CD4-positive, alpha-beta T cell treated with Interleukin-12 subunit alpha and Interleukin-12 subunit beta, for 1 hour (primary cell): ENCODE measurements at regions not wholly inside any gene's neighbourhood (a gene's known extent, or its start where the extent isn't known, plus 50 kb on each side); places are given as distances from the start of the nearest gene placed in this dataset.

ENCODE experiments used
- DNase-seq: peaks from one replicate; pipeline ENCODE4 v3.0.0-alpha.2; 2020

- DNase-seq: no peak
These were observed 1345.6 kb downstream of the NSUN3 start for GRCh38 chr3:95408464-95408862.

- no peak for DNase-seq
These were observed 1355.4 kb downstream of the NSUN3 start for GRCh38 chr3:95418251-95418650.

- no peak for DNase-seq
These were observed 1361.4 kb downstream of the NSUN3 start for GRCh38 chr3:95424279-95424678.

- DNase-seq: no peak
These were observed 1371.6 kb downstream of the NSUN3 start for GRCh38 chr3:95434491-95434890.

- no peak for DNase-seq
These were observed 1374.5 kb downstream of the NSUN3 start for GRCh38 chr3:95437409-95437808.

- DNase-seq: no peak
These were observed 1375.4 kb downstream of the NSUN3 start for GRCh38 chr3:95438274-95438673.

DNA sequence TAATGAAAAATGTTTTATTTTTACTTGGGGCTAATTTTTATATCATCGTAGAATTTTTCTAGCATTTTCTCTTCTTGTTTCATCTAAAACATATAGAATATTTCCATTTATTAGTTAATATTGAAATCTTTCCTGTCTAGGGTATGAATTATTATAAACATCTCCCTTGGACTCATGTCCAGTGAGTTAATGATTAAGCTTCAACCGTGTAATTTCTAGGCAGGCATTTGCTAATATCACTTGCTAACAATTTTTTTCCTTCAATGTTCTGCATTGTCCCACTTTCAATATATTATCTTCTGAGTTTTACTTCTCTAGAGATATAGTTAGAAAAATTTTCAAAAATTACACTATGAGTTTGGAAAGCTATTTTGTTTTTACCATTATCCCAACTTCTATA lies 1371.6 kb upstream of the EPHA6 start:
- no peak for DNase-seq

DNA sequence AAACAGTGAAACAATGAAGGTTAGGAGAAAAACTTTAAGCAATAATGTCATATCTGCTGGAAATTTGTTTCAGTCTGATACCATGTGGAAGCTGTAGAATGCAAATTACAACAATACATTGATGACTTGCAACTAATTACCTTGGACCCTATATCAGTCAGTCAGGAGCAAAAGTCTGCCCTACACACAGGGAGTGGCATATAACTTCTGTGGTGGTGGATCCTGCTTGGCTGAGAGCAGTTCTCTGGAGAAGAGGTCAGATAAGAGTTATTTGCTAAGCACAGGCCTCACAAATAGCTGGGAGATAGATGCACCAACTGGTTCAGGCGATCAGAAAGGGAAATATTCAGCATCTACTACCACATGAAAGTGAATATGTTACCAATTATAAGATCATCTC lies 1364.6 kb upstream of the EPHA6 start:
- DNase-seq: no peak

DNA sequence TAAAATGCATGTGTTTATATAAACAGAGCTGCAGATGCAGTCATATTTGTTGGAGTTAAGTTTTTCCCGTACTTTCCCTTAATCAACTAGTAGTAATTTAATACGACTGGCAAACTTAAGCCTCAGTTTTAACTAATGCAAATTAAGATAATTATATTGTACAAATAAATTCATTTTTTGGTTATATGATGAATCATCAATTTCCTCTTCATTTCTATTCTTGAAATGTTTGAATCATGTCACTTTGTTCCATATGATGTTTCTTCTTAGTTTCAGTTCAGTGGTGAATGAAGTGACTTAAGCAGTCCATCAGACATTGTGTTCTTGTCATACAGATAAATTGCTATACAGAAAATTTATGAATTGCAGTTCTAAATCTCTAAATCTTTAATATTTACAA lies 1361.2 kb upstream of the EPHA6 start:
- no peak for DNase-seq

GRCh38 chr3:95456835-95457234 lies 1357.6 kb upstream of the EPHA6 start:
- DNase-seq: no peak

DNA sequence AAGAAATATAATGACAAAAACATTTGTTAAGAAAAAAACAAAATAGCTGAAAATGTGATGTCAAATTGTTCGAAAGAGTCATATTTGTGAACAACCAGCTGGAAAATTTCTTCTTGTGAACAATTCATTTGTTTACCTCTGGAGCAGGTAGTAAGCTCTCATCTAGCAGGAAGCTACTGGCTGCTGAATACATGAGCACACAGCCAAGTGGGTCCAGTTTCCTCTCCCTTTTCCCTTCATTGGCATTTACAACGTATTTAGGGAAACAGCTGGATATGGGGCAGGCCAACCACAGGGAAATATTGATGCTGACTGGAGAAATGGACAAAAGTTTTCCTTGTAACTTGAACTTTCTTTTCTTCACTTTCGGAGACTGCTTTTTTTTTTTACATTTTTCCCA lies 1354.7 kb upstream of the EPHA6 start:
- no peak for DNase-seq

GRCh38 chr3:95460274-95460673 lies 1354.1 kb upstream of the EPHA6 start:
- DNase-seq: no peak

- no peak for DNase-seq
These were observed 1352.2 kb upstream of the EPHA6 start for GRCh38 chr3:95462161-95462560.

DNA sequence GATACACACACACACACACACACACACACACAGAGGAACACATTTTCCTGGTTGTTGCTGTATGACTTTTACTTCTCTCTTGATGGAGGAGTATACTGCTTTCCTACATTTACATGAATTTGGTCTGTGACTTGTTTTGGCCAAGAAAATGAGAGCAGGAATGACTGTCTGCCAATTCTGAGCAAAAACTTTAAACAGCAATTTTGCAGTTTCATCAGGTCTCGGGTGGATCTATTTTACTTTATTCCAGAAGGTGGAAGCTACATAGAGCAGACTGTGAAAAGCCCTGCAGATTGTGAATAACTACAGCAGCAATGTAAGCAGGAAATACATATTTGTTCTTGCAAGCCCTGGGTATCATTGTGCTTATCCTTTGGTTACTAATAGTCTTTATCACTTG lies 1350.0 kb upstream of the EPHA6 start:
- DNase-seq: no peak

- DNase-seq: no peak
These were observed 1346.1 kb upstream of the EPHA6 start for GRCh38 chr3:95468331-95468730.

- DNase-seq: no peak
These were observed 1340.1 kb upstream of the EPHA6 start for GRCh38 chr3:95474338-95474737.

DNA sequence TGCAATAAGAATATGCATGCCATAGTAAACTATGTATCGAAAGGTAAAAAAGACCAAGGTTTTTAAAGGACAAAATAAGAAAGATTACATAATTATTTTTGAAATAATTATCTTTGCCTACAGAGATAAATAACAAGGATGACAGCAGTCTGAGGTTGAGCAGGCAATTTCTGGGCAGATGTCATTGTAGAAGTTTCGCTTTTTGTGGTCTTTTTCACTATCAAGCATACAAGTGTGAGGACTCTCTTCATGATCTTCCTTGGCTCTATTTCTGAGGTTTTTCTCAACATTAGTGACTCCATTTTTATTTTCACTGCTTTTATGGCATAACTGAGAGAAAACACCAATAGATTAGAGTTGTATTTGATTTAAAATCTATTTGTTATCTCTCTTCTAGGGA lies 1337.9 kb upstream of the EPHA6 start:
- no peak for DNase-seq

DNA sequence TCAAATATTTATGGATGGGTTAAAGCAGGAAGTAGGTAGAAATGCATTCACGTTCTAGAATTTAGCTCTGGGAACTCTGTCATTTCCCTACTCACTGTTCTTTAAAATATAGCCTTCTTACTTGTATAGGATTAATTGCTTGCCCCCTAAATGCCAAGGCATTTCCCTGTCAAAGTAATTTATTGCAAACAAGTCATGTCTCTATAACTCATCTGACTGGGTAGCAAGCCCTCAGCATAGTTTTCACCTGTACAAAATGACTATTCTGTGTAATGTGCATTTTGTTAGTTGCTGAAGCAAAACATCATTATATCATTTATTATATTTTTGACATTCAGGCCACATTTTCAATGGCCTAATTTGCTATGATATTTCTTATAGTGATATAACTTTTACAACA lies 1308.2 kb upstream of the EPHA6 start:
- no peak for DNase-seq

DNA sequence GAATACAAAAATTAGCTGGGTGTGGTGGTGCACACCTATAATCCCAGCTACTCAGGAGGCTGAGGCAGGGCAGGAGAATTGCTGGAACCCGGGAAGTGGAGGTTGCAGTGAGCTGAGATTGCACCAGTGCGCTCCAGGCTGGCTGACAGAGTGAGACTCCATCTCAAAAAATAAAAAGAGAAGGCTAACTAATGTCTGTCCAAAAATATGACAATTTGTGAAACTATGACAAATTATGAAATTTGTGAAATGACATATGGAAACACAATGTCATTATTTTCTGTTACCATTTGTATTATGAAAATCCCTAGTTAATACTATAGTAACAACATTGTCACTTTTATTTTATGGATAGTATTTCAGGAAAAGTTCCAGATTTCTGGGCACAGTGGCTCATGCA lies 1306.3 kb upstream of the EPHA6 start:
- no peak for DNase-seq

DNA sequence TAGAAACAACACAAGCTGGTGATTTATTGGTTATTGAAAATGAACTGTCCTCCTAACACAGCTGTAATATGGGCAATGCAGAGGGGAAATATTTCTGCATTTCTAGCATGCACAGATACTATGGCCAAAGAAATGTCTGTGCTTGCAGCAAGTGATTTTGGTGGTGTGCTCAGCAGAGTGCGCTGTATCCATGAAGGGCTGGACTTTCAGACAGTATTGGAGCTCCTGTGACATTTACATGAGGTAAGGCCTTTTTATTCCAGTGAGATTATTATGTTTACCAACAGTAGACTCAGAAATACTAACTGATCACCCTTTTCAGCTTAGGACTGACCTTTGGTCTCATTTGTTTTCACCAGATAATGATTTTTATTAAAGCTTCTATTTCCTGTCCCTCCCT lies 1302.6 kb upstream of the EPHA6 start:
- no peak for DNase-seq

DNA sequence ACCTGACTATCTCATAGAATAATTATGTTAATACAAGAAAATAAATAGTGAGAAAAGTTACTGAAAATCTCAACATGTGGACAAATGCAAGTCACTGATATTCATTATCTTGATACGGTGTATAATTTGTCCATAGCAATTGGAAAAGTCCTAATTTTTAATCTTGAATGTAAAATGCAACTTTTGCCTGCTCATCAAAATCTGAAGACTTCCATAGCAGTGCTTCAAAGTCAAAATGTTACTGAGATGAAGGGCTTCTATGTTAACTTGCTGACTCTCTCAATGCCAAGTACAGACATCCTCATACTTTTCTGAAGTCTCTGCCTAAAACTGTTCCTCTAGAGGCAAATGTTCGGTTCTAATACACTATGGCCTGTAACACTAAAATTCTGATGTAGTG lies 1300.1 kb upstream of the EPHA6 start:
- DNase-seq: no peak

GRCh38 chr3:95521396-95521795 lies 1293.0 kb upstream of the EPHA6 start:
- no peak for DNase-seq

- no peak for DNase-seq
These were observed 1291.9 kb upstream of the EPHA6 start for GRCh38 chr3:95522449-95522848.

- no peak for DNase-seq
These were observed 1274.4 kb upstream of the EPHA6 start for GRCh38 chr3:95539950-95540483.

DNA sequence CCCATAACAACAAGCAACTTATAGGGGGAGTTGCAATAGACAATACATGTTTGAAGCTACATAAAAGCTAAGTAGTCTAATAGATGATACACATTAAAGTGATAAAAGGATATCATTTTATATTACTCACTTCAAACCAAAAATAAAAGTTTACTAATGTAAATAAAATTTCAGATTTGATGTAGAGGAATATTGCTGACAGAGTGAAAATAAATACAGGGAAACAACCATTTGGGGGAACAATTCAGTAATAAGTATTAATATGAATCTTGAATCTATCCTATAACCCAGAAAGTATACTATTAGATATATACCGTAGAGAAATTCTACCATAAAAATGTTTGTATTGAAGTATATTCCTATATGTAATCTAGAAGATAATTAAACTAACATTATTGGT lies 1248.9 kb upstream of the EPHA6 start:
- DNase-seq: no peak

- DNase-seq: no peak
These were observed 1247.0 kb upstream of the EPHA6 start for GRCh38 chr3:95567346-95567745.
